ENCODE measurements at regions not wholly inside any gene's neighbourhood (a gene's known extent, or its start where the extent isn't known, plus 50 kb on each side); places are given as distances from the start of the nearest gene placed in this dataset.

DNA sequence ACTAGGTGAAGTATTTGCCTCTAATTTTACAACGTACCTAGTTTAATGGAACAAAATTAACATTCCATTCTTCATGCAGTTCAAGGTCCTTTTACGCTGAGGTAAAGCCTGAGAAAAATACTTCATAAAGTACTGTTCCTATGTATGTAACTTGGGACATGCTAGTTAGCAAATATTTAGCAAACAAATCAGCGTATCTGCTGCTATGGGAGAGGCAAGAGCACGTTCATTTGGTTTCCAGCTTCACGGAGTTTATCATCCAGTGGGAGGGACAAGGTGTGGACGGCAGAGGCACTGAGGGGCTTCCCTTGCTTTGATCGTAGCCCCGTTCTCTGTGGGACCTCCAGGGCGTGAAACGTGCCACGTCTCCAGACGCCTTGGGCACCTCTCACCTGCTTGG, 248.8 kb downstream of the IRS2 start:
- Histone ChIP-seq H3K9me3 (ENCODE audit: low read length) (no peaks in the 10 kb centered on the region), H3K9ac (ENCODE audit: low read length) (no peak overlapping the region), H4K20me1 (ENCODE audit: insufficient read depth, low read length) (no peaks in the 10 kb centered on the region), H3F3A (ENCODE audit: insufficient read depth, low read length) (no peaks in the 10 kb centered on the region), H3K36me3 (ENCODE audit: insufficient read depth, low read length) (no peaks in the 10 kb centered on the region), H3K79me2 (ENCODE audit: insufficient read depth, low read length) (no peaks in the 10 kb centered on the region), H3K4me3 (ENCODE audit: low read depth, low read length, poor library complexity, severe bottlenecking) (no peak overlapping the region), H2AFZ (ENCODE audit: low read length) (no peak overlapping the region), H3K27ac (ENCODE audit: low read depth, low read length, poor library complexity, severe bottlenecking) (no peak overlapping the region), H3K27me3 (ENCODE audit: insufficient read depth, low read length) (no peaks in the 10 kb centered on the region), H3K9me2 (ENCODE audit: low read depth, low read length) (no peaks in the 10 kb centered on the region), H3K4me1 (ENCODE audit: insufficient read depth, low read length, severe bottlenecking) (no peaks in the 10 kb centered on the region), H3K4me2 (ENCODE audit: low read length) (no peak overlapping the region)
- TF ChIP-seq, protein P1, sequence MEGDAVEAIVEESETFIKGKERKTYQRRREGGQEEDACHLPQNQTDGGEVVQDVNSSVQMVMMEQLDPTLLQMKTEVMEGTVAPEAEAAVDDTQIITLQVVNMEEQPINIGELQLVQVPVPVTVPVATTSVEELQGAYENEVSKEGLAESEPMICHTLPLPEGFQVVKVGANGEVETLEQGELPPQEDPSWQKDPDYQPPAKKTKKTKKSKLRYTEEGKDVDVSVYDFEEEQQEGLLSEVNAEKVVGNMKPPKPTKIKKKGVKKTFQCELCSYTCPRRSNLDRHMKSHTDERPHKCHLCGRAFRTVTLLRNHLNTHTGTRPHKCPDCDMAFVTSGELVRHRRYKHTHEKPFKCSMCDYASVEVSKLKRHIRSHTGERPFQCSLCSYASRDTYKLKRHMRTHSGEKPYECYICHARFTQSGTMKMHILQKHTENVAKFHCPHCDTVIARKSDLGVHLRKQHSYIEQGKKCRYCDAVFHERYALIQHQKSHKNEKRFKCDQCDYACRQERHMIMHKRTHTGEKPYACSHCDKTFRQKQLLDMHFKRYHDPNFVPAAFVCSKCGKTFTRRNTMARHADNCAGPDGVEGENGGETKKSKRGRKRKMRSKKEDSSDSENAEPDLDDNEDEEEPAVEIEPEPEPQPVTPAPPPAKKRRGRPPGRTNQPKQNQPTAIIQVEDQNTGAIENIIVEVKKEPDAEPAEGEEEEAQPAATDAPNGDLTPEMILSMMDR (IDR thresholded peaks at IDR 0.05; ENCODE audit: low read length), result no peak
- TF ChIP-seq EZH2 (IDR thresholded peaks at IDR 0.05; ENCODE audit: borderline replicate concordance, low read length), result no peak

DNA sequence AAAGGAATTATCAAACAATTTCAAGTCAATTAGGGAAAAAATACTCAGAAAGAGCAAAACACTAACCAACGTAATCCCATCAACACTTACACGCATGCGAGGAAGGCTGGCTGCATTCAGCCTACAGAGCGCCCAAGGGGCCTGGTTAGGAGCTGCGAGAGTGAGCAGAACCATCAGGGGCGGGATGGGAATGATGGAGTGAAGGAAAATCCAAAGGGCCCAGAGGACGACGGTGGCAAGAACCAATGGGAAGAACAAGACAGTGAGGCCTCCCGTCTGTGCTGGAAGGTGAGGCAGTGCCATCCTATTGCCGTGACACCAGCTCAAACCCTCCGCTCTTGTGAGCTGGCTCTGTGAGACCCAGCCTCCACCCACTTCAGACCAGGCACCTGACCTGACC, 253.0 kb downstream of the IRS2 start:
- H3K9me2 ChIP-seq (ENCODE audit: low read depth, low read length), result no peaks in the 10 kb centered on the region
- no peaks in the 10 kb centered on the region for H3K79me2 ChIP-seq (ENCODE audit: insufficient read depth, low read length)
- no peak overlapping the region for H3K27ac ChIP-seq (ENCODE audit: low read depth, low read length, poor library complexity, severe bottlenecking)
- no peak overlapping the region for H3K9ac ChIP-seq (ENCODE audit: low read length)
- no peak overlapping the region for H3K4me3 ChIP-seq (ENCODE audit: low read depth, low read length, poor library complexity, severe bottlenecking)
- H3K36me3 ChIP-seq (ENCODE audit: insufficient read depth, low read length), result no peaks in the 10 kb centered on the region
- no peaks in the 10 kb centered on the region for H3K9me3 ChIP-seq (ENCODE audit: low read length)
- H4K20me1 ChIP-seq (ENCODE audit: insufficient read depth, low read length), result no peaks in the 10 kb centered on the region
- no peak overlapping the region for H3K4me2 ChIP-seq (ENCODE audit: low read length)
- H3K4me1 ChIP-seq (ENCODE audit: insufficient read depth, low read length, severe bottlenecking), result no peaks in the 10 kb centered on the region
- H3K27me3 ChIP-seq (ENCODE audit: insufficient read depth, low read length), result no peaks in the 10 kb centered on the region
- H2AFZ ChIP-seq (ENCODE audit: low read length), result no peak overlapping the region
- H3F3A ChIP-seq (ENCODE audit: insufficient read depth, low read length), result no peaks in the 10 kb centered on the region
- no peak for TF ChIP-seq EZH2 (IDR thresholded peaks at IDR 0.05; ENCODE audit: borderline replicate concordance, low read length)
- TF ChIP-seq, protein P1 (IDR thresholded peaks at IDR 0.05; ENCODE audit: low read length), result no peak

DNA sequence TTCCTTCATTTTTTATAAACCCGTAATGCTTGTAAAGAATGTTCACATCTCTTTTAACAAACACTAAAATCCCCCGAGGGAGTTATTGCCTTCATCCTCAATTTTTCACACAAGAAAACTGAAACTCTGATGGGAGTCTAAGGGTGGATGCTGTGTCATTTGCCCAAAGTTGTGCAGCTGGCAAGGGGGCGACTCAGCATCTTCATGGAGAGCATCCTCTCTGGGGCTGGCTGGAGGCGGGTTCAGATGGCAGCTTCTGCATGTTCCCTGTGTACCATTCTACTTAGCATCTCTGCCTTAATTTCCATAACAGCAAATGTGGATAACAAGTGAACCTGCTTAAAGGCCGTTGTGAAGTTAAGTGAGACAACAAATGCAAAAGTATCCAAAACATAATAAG, 256.4 kb downstream of the IRS2 start:
- Histone ChIP-seq H3K9me2 (ENCODE audit: low read depth, low read length) (no peaks in the 10 kb centered on the region), H3K79me2 (ENCODE audit: insufficient read depth, low read length) (no peaks in the 10 kb centered on the region), H3K27me3 (ENCODE audit: insufficient read depth, low read length) (no peaks in the 10 kb centered on the region), H3F3A (ENCODE audit: insufficient read depth, low read length) (no peaks in the 10 kb centered on the region), H3K9me3 (ENCODE audit: low read length) (no peaks in the 10 kb centered on the region), H4K20me1 (ENCODE audit: insufficient read depth, low read length) (no peaks in the 10 kb centered on the region), H2AFZ (ENCODE audit: low read length) (no peak overlapping the region), H3K36me3 (ENCODE audit: insufficient read depth, low read length) (no peaks in the 10 kb centered on the region), H3K4me3 (ENCODE audit: low read depth, low read length, poor library complexity, severe bottlenecking) (no peak overlapping the region), H3K4me2 (ENCODE audit: low read length) (no peak overlapping the region), H3K4me1 (ENCODE audit: insufficient read depth, low read length, severe bottlenecking) (no peaks in the 10 kb centered on the region), H3K9ac (ENCODE audit: low read length) (no peak overlapping the region), H3K27ac (ENCODE audit: low read depth, low read length, poor library complexity, severe bottlenecking) (no peak overlapping the region)
- TF ChIP-seq, protein P1 (IDR thresholded peaks at IDR 0.05; ENCODE audit: low read length), result no peak
- TF ChIP-seq EZH2 (IDR thresholded peaks at IDR 0.05; ENCODE audit: borderline replicate concordance, low read length), result no peak
